Hepatocyte (in vitro differentiated cells): ENCODE measurements at regions not wholly inside any gene's neighbourhood (a gene's known extent, or its start where the extent isn't known, plus 50 kb on each side); places are given as distances from the start of the nearest gene placed in this dataset.

Experiments
- DNase-seq: peaks from one replicate; pipeline ENCODE4 v3.0.0-alpha.2; 2016; ENCODE audit warnings: low spot score
- H2AFZ ChIP-seq: fragments of 200-600 bp; sonication (generic); 2 replicates; pipeline ENCODE4 v1.6.0; 2016; ENCODE audit warnings: antibody characterized with exemption, mild to moderate bottlenecking
- H3K27ac ChIP-seq: fragments of 200-600 bp; sonication (generic); 2 replicates; pipeline ENCODE4 v1.5.1; 2016; ENCODE audit warnings: mild to moderate bottlenecking
- H3K27me3 ChIP-seq: fragments of 200-600 bp; sonication (generic); 2 replicates; pipeline ENCODE4 v1.6.1; 2016
- H3K36me3 ChIP-seq: fragments of 200-600 bp; sonication (generic); replicated peaks from 2 replicates; pipeline ENCODE4 v1.5.1; 2016; ENCODE audit warnings: low read depth; ENCODE audit not compliant: insufficient read depth
- H3K4me1 ChIP-seq: fragments of 200-600 bp; sonication (generic); 2 replicates; pipeline ENCODE4 v1.5.1; 2016; ENCODE audit warnings: mild to moderate bottlenecking, moderate library complexity; ENCODE audit not compliant: insufficient read depth
- H3K4me2 ChIP-seq: fragments of 200-600 bp; sonication (generic); 2 replicates; pipeline ENCODE4 v1.6.0; 2016
- H3K4me3 ChIP-seq: fragments of 200-600 bp; sonication (generic); 2 replicates; pipeline ENCODE4 v1.5.1; 2016; ENCODE audit warnings: mild to moderate bottlenecking
- H3K79me2 ChIP-seq: fragments of 200-600 bp; sonication (generic); 2 replicates; pipeline ENCODE4 v1.6.0; 2017; ENCODE audit warnings: mild to moderate bottlenecking
- H3K9me2 ChIP-seq: fragments of 200-600 bp; sonication (generic); replicated peaks from 2 replicates; pipeline ENCODE4 v1.6.0; 2017; ENCODE audit warnings: mild to moderate bottlenecking; ENCODE audit not compliant: insufficient read depth
- H3K9me3 ChIP-seq: fragments of 200-600 bp; sonication (generic); 2 replicates; pipeline ENCODE4 v1.5.1; 2016; ENCODE audit warnings: low read depth, mild to moderate bottlenecking
- H4K20me1 ChIP-seq: fragments of 200-600 bp; sonication (generic); 2 replicates; pipeline ENCODE4 v1.6.0; 2016; ENCODE audit warnings: mild to moderate bottlenecking; ENCODE audit not compliant: insufficient read depth, poor library complexity, severe bottlenecking
- CTCF ChIP-seq: fragments of 200-600 bp; sonication (generic); IDR thresholded peaks from 2 replicates; pipeline ENCODE4 v1.5.1; 2016; ENCODE audit warnings: antibody characterized with exemption, mild to moderate bottlenecking; ENCODE audit not compliant: poor library complexity
- EZH2 ChIP-seq: fragments of 200-600 bp; sonication (generic); IDR thresholded peaks from 2 replicates; pipeline ENCODE4 v1.6.1; 2016; ENCODE audit warnings: antibody characterized with exemption, mild to moderate bottlenecking, borderline replicate concordance
- EZH2phosphoT487 ChIP-seq: fragments of 200-600 bp; sonication (generic); IDR thresholded peaks from one replicate; pipeline ENCODE4 v1.6.1; 2018; ENCODE audit warnings: antibody characterized with exemption, mild to moderate bottlenecking, low read depth, moderate library complexity; ENCODE audit not compliant: unreplicated experiment, severe bottlenecking
- WGBS: methylation state at CpG from one replicate; pipeline ENCODE4 v1.1.6; 2016; ENCODE audit warnings: low lambda C conversion rate; ENCODE audit errors: missing lambda C conversion rate; 5-methylcytosine and 5-hydroxymethylcytosine counted together

- Histone ChIP-seq H3K27me3 (no peaks in the 10 kb centered on the region), H3K4me3 (no peak overlapping the region), H3K79me2 (no peaks in the 10 kb centered on the region), H3K4me2 (peak overlapping the region; percentile 26), H3K4me1 (peaks cover 12% of the 10 kb centered on the region), H3K27ac (peak overlapping the region; percentile 61), H3K36me3 (no peaks in the 10 kb centered on the region), H3K9me3 (no peaks in the 10 kb centered on the region), H4K20me1 (no peaks in the 10 kb centered on the region), H2AFZ (no peak overlapping the region), H3K9me2 (no peaks in the 10 kb centered on the region)
- no peak for DNase-seq
- TF ChIP-seq EZH2 (no peak), EZH2phosphoT487 (no peak), CTCF (no peak)
- 60% methylated on average over 3 of the region's 3 CpGs for WGBS
These were observed 241.8 kb upstream of the PREP start for GRCh38 chr6:105644691-105645090.

GRCh38 chr6:105644073-105644489 lies 241.2 kb upstream of the PREP start:
- no peaks in the 10 kb centered on the region for H3K79me2 ChIP-seq
- no peaks in the 10 kb centered on the region for H3K36me3 ChIP-seq
- no peak for DNase-seq
- no peaks in the 10 kb centered on the region for H3K27me3 ChIP-seq
- TF ChIP-seq EZH2phosphoT487 (no peak), CTCF (peak; percentile 7)
- no peak overlapping the region for H3K4me3 ChIP-seq
- H2AFZ ChIP-seq: no peak overlapping the region
- H3K4me1 ChIP-seq: peaks cover 12% of the 10 kb centered on the region
- H3K27ac ChIP-seq: peak overlapping the region; percentile 61
- no peak overlapping the region for H3K4me2 ChIP-seq
- WGBS: 87% methylated on average over 2 of the region's 2 CpGs
- no peaks in the 10 kb centered on the region for H3K9me2 ChIP-seq
- no peaks in the 10 kb centered on the region for H4K20me1 ChIP-seq
- H3K9me3 ChIP-seq: no peaks in the 10 kb centered on the region

- H3K9me2 ChIP-seq: no peaks in the 10 kb centered on the region
- no peaks in the 10 kb centered on the region for H4K20me1 ChIP-seq
- no peak overlapping the region for H2AFZ ChIP-seq
- no peaks in the 10 kb centered on the region for H3K9me3 ChIP-seq
- no peaks in the 10 kb centered on the region for H3K27me3 ChIP-seq
- no peak for DNase-seq
- H3K27ac ChIP-seq: no peak overlapping the region
- 74% methylated on average over 4 of the region's 4 CpGs for WGBS
- H3K36me3 ChIP-seq: no peaks in the 10 kb centered on the region
- no peak for TF ChIP-seq EZH2phosphoT487
- TF ChIP-seq EZH2: no peak
- no peak for TF ChIP-seq CTCF
- no peak overlapping the region for H3K4me2 ChIP-seq
- H3K79me2 ChIP-seq: no peaks in the 10 kb centered on the region
- H3K4me1 ChIP-seq: peaks cover 12% of the 10 kb centered on the region
- no peak overlapping the region for H3K4me3 ChIP-seq
These were observed 239.8 kb upstream of the PREP start for GRCh38 chr6:105642708-105643107.

DNA sequence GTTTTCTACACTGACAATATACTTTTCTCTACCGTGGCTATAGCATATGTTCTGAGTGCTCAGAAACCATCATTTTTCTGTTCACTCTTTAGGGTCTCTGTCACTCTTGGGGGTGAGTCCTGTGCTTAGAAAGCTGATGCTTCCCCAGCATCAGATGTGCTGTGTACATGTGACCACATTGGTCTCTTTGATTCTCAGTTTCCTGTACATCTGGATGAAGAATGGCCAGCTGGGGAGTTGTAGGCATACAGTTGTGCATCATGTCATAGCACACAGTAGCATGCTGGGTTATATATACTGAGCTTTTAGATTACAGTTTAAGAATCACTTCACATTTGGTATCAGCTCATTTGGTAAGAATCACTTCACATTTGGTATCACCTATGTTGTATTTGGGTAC lies 238.6 kb upstream of the PREP start:
- Histone ChIP-seq H3K4me2 (no peak overlapping the region), H3K27ac (no peak overlapping the region), H3K9me3 (no peaks in the 10 kb centered on the region), H3K27me3 (no peaks in the 10 kb centered on the region), H3K79me2 (no peaks in the 10 kb centered on the region), H3K9me2 (no peaks in the 10 kb centered on the region), H3K4me3 (no peak overlapping the region), H4K20me1 (no peaks in the 10 kb centered on the region), H2AFZ (no peak overlapping the region), H3K36me3 (no peaks in the 10 kb centered on the region), H3K4me1 (peaks cover 12% of the 10 kb centered on the region)
- no peak for TF ChIP-seq CTCF
- TF ChIP-seq EZH2: no peak
- no peak for TF ChIP-seq EZH2phosphoT487
- no peak for DNase-seq
- WGBS: 93% methylated on average over 1 of the region's 1 CpG
